Endodermal cell (in vitro differentiated cells): ENCODE measurements at regions not wholly inside any gene's neighbourhood (a gene's known extent, or its start where the extent isn't known, plus 50 kb on each side); places are given as distances from the start of the nearest gene placed in this dataset.

Experiments
- DNase-seq: peaks from one replicate; pipeline ENCODE4 v3.0.0-alpha.2; 2017
- H3K27ac ChIP-seq: 2 replicates; pipeline ENCODE4 v1.5.1; 2013; ENCODE audit warnings: mild to moderate bottlenecking, low read depth, low read length, moderate library complexity
- H3K27me3 ChIP-seq: 2 replicates; pipeline ENCODE4 v1.6.1; 2013; ENCODE audit warnings: mild to moderate bottlenecking, low read length, moderate library complexity; ENCODE audit not compliant: insufficient read depth, control insufficient read depth, poor library complexity, severe bottlenecking
- H3K36me3 ChIP-seq: 2 replicates; pipeline ENCODE4 v1.7.0; 2013; ENCODE audit warnings: mild to moderate bottlenecking, low read length, moderate library complexity; ENCODE audit not compliant: control insufficient read depth, insufficient read depth
- H3K4me1 ChIP-seq: one replicate; pipeline ENCODE4 v1.7.0; 2013; ENCODE audit warnings: low read length; ENCODE audit not compliant: control insufficient read depth, insufficient read depth
- H3K4me3 ChIP-seq: 2 replicates; pipeline ENCODE4 v1.5.1; 2013; ENCODE audit warnings: mild to moderate bottlenecking, low read length, moderate library complexity
- H3K9ac ChIP-seq: 2 replicates; pipeline ENCODE4 v1.6.1; 2013; ENCODE audit warnings: mild to moderate bottlenecking, low read length, moderate library complexity; ENCODE audit not compliant: poor library complexity, severe bottlenecking; ENCODE audit errors: extremely low read depth
- H3K9me3 ChIP-seq: 2 replicates; pipeline ENCODE4 v1.6.1; 2013; ENCODE audit warnings: mild to moderate bottlenecking, low read length, moderate library complexity; ENCODE audit not compliant: control insufficient read depth
- H3K27ac Mint-ChIP-seq: 2 replicates; pipeline ENCODE4 v1.8.0; 2020; ENCODE audit warnings: mixed read lengths
- H3K27me3 Mint-ChIP-seq: 2 replicates; pipeline ENCODE4 v1.8.0; 2021; ENCODE audit warnings: mild to moderate bottlenecking, mixed read lengths; ENCODE audit not compliant: insufficient read depth
- H3K36me3 Mint-ChIP-seq: 2 replicates; pipeline ENCODE4 v1.8.0; 2020; ENCODE audit warnings: low read depth, mixed read lengths
- H3K4me1 Mint-ChIP-seq: 2 replicates; pipeline ENCODE4 v1.8.0; 2020; ENCODE audit warnings: mixed read lengths
- H3K4me3 Mint-ChIP-seq: 2 replicates; pipeline ENCODE4 v1.8.0; 2020; ENCODE audit warnings: mild to moderate bottlenecking, moderate library complexity, mixed read lengths
- H3K9me3 Mint-ChIP-seq: 2 replicates; pipeline ENCODE4 v1.8.0; 2020; ENCODE audit warnings: mild to moderate bottlenecking, mixed read lengths
- CTCF ChIP-seq: fragments of 200-600 bp; sonication (generic); conservative IDR thresholded peaks from 2 replicates; pipeline ENCODE4 v1.5.0; 2021; ENCODE audit warnings: antibody characterized with exemption, mild to moderate bottlenecking
- WGBS, 2 experiments: methylation state at CpG; one replicate each; pipeline versions ENCODE4 v1.1.5 to v1.1.7; 2013; ENCODE audit warnings: missing lambda C conversion rate in 2 of 2, mixed read lengths in 1 of 2; ENCODE audit not compliant: insufficient coverage in 1 of 2, insufficient read length in 1 of 2; 5-methylcytosine and 5-hydroxymethylcytosine counted together

- H3K9ac ChIP-seq, result no peak overlapping the region
- 80 to 88% methylated on average over 1 to 2 of the region's 2 CpGs for WGBS, 2 experiments
- Mint-ChIP-seq H3K4me1 (peaks cover 10% of the 10 kb centered on the region), H3K27ac (no peak overlapping the region), H3K9me3 (peaks cover 54% of the 10 kb centered on the region), H3K27me3 (no peaks in the 10 kb centered on the region), H3K36me3 (peaks cover 7% of the 10 kb centered on the region), H3K4me3 (no peak overlapping the region)
- peaks cover 11% of the 10 kb centered on the region for H3K4me1 ChIP-seq
- DNase-seq, result no peak
- H3K9me3 ChIP-seq, result peaks cover 37% of the 10 kb centered on the region
- no peak overlapping the region for H3K27ac ChIP-seq
- H3K4me3 ChIP-seq, result peak overlapping the region; percentile 20
- TF ChIP-seq CTCF, result no peak
- H3K36me3 ChIP-seq, result no peaks in the 10 kb centered on the region
- H3K27me3 ChIP-seq, result no peaks in the 10 kb centered on the region
Observed at GRCh38 chr21:39065917-39066316, 117.3 kb downstream of the PSMG1 start.

GRCh38 chr21:39064325-39065012, 118.8 kb downstream of the PSMG1 start:
- Histone ChIP-seq H3K9ac (no peak overlapping the region), H3K27ac (no peak overlapping the region), H3K36me3 (no peaks in the 10 kb centered on the region), H3K4me1 (peaks cover 11% of the 10 kb centered on the region), H3K27me3 (no peaks in the 10 kb centered on the region), H3K4me3 (peak overlapping the region; percentile 72), H3K9me3 (peaks cover 37% of the 10 kb centered on the region)
- no peak overlapping the region for H3K27ac Mint-ChIP-seq
- no peak overlapping the region for H3K4me3 Mint-ChIP-seq
- DNase-seq, result peak; percentile 17
- H3K36me3 Mint-ChIP-seq, result peaks cover 7% of the 10 kb centered on the region
- peaks cover 48% of the 10 kb centered on the region for H3K9me3 Mint-ChIP-seq
- H3K4me1 Mint-ChIP-seq, result peaks cover 10% of the 10 kb centered on the region
- no peaks in the 10 kb centered on the region for H3K27me3 Mint-ChIP-seq
- TF ChIP-seq CTCF, result no peak
- WGBS, 2 experiments, result 97 to 100% methylated on average over 4 to 5 of the region's 5 CpGs

GRCh38 chr21:39063517-39063916, 119.7 kb downstream of the PSMG1 start:
- Histone ChIP-seq H3K36me3 (no peaks in the 10 kb centered on the region), H3K27me3 (no peaks in the 10 kb centered on the region), H3K27ac (no peak overlapping the region), H3K4me1 (peaks cover 11% of the 10 kb centered on the region), H3K9ac (no peak overlapping the region), H3K4me3 (peak overlapping the region; percentile 72), H3K9me3 (peaks cover 37% of the 10 kb centered on the region)
- peaks cover 10% of the 10 kb centered on the region for H3K4me1 Mint-ChIP-seq
- no peak overlapping the region for H3K4me3 Mint-ChIP-seq
- peaks cover 2% of the 10 kb centered on the region for H3K27me3 Mint-ChIP-seq
- no peak overlapping the region for H3K27ac Mint-ChIP-seq
- DNase-seq, result no peak
- H3K36me3 Mint-ChIP-seq, result peaks cover 7% of the 10 kb centered on the region
- TF ChIP-seq CTCF, result no peak
- peaks cover 39% of the 10 kb centered on the region for H3K9me3 Mint-ChIP-seq
